Large intestine (tissue), 3 donors: ENCODE measurements at regions not wholly inside any gene's neighbourhood (a gene's known extent, or its start where the extent isn't known, plus 50 kb on each side); places are given as distances from the start of the nearest gene placed in this dataset.

ENCODE experiments used
- DNase-seq, 2 donors: peaks; one replicate each; pipeline versions ENCODE4 v3.0.0 to v3.0.0-alpha.2; 2013
- H3K27ac ChIP-seq: one replicate; pipeline ENCODE4 v1.5.1; 2013; ENCODE audit warnings: low read length
- H3K27me3 ChIP-seq: 2 replicates; pipeline ENCODE4 v1.6.1; 2013; ENCODE audit warnings: low read length; ENCODE audit not compliant: control insufficient read depth, insufficient read depth
- H3K36me3 ChIP-seq: 2 replicates; pipeline ENCODE4 v1.6.1; 2013; ENCODE audit warnings: low read length; ENCODE audit not compliant: control insufficient read depth, insufficient read depth
- H3K4me1 ChIP-seq: one replicate; pipeline ENCODE4 v1.6.1; 2013; ENCODE audit warnings: low read length; ENCODE audit not compliant: control insufficient read depth, insufficient read depth
- H3K4me3 ChIP-seq: one replicate; pipeline ENCODE4 v1.5.1; 2013; ENCODE audit warnings: low read length
- H3K9me3 ChIP-seq: one replicate; pipeline ENCODE4 v1.6.1; 2013; ENCODE audit warnings: mild to moderate bottlenecking, low read depth, low read length, moderate library complexity; ENCODE audit not compliant: control insufficient read depth
- WGBS: methylation state at CpG from one replicate; pipeline ENCODE4 v1.1.5; 2013; ENCODE audit warnings: low lambda C conversion rate; ENCODE audit not compliant: insufficient coverage; 5-methylcytosine and 5-hydroxymethylcytosine counted together

DNA sequence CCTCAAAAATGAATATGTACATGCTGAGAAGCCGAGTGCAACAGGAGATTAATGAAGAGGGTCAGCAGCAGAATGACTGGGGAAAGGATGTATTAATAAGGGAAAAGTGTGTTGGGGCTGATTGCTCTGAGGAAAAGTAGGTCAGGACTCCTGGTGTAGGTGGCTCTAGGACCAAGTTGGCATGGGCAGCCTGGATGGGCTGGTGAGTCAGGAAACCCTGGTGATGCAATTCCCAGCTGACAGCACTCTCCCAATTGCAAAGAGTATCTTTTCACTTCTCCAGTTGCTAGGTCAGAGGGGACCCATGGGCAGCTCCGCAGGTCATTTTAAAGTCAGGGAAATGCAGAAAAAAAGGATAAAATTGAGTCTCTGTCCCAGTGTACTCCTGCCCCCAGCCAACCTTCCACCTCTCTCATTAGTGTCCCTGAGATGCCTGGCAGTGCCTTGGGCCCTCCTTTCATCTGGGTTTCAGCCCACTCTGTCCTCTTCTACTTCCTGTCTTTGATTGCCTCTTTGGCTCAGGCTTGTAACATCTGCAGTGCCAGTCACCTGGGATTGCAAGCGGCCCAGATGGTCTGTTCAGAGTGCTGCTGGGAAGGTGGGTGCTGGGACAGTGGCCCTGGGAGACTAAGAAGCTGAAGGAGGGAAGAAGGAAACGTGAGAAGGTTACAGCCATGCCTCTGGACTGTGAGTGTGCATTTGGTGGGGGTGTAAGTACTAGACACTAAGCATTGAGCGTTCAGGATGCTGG is 2177.2 kb downstream of the TP53TG3F start:
- WGBS: 60% methylated on average over 1 of the region's 5 CpGs

DNA sequence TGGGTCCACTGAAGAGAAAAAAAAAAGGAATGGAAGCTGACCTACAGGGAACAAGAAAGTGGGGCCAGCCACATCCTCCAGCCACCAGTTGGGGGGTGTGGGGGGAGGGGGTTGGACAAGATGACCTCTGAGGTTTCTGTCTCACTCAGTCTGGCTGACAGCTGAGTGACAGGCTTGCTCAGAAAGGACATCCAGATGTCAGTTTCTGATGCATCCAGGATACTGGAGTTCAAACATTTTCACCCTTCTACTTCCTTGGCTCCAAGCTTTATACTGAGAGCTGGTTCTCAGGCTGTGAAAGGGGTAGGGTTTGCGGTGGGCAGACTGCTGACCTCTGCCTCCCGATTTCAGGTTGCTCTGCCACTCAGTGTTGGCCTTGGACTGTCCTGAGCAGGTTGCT is 2178.3 kb downstream of the TP53TG3F start:
- DNase-seq: no peak
- Histone ChIP-seq H3K4me1 (no peaks in the 10 kb centered on the region), H3K27ac (no peak overlapping the region), H3K4me3 (no peak overlapping the region), H3K27me3 (no peaks in the 10 kb centered on the region), H3K9me3 (no peaks in the 10 kb centered on the region), H3K36me3 (no peaks in the 10 kb centered on the region)
- WGBS: no CpG with 5 or more reads among the region's 2 CpGs

More for the DNA sequence above, 2177.2 kb downstream of the TP53TG3F start:
- no peaks in the 10 kb centered on the region for H3K27me3 ChIP-seq
- DNase-seq: no peak
- no peaks in the 10 kb centered on the region for H3K9me3 ChIP-seq
- H3K27ac ChIP-seq: no peak overlapping the region
- no peaks in the 10 kb centered on the region for H3K4me1 ChIP-seq
- H3K4me3 ChIP-seq: no peak overlapping the region
- no peaks in the 10 kb centered on the region for H3K36me3 ChIP-seq

DNA sequence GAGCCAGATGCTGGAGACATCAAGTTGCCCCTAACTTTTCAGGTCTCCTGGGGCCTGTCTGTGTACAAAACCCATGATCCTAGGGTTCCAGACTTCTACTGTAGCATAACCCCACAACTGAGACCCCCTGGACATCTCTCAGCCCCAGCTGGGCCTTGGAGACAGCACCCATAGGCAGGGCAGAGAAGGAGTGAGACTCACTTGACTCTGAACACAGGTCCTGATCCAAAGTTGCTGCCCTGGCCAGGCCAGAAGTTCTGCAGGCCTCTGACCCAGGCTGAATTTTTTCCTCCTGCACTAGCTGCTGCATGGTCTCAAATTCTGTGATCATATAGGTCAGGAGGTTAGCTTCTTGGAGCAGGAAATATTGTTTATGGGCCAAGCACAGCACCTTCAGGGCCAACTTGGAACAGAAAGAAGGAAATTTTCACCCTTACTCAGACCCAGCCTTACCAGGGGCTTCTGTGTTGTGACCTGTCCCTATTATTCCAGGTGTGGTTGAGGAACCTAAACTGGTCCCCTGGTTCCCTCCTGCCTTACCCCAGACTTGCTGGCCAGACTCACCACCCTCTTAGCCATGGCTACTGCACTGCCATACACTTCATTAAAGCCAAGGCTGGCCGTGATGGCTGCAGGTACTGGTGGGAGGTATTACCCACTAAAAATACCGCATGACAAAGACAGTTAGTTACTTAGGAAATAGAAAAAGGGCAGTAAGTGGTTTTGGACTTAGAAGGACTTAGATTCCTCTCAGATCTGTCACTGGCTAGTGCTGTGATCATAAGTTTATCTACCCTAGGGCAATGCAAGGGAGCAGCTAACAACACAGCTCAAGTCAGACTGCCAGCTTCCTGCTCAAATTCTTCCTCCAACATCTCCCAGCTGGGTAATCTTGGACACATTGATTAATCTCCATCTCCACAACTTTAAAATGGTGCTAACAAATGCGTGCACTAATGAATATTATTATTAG is 2180.1 kb downstream of the TP53TG3F start:
- H3K36me3 ChIP-seq: no peaks in the 10 kb centered on the region
- WGBS: 71% methylated on average over 1 of the region's 3 CpGs
- DNase-seq: no peak
- no peaks in the 10 kb centered on the region for H3K9me3 ChIP-seq
- H3K27ac ChIP-seq: no peak overlapping the region
- no peaks in the 10 kb centered on the region for H3K27me3 ChIP-seq
- no peaks in the 10 kb centered on the region for H3K4me1 ChIP-seq
- no peak overlapping the region for H3K4me3 ChIP-seq

DNA sequence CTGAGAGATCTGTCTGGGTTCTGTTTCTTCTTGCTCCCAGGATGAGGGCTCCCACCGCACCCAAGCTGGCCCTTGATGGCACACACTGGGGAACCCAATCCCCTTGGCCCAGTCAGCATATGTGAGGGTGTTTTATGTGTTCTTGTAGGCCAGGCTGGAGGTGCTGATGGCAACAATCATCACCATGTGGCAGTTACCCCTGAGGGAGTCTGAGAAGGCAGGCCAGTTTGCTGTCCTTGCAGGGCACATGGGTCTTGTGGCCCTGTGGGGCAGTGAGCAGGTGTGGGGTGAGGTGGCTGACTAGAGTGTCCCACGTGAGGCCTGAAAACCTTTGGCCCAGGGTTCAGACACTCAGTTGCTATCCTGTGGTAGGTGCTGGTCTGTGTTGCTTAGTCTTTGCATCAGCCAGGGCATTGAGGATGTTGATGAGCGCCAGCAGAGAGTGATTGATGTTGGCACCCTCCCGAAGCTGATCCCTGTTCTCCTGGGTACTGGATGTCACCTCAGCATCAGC is 2183.0 kb downstream of the TP53TG3F start:
- Histone ChIP-seq H3K9me3 (no peaks in the 10 kb centered on the region), H3K4me3 (no peak overlapping the region), H3K4me1 (no peaks in the 10 kb centered on the region), H3K27ac (no peak overlapping the region), H3K27me3 (no peaks in the 10 kb centered on the region), H3K36me3 (no peaks in the 10 kb centered on the region)
- WGBS: no CpG with 5 or more reads among the region's 4 CpGs
- no peak for DNase-seq

DNA sequence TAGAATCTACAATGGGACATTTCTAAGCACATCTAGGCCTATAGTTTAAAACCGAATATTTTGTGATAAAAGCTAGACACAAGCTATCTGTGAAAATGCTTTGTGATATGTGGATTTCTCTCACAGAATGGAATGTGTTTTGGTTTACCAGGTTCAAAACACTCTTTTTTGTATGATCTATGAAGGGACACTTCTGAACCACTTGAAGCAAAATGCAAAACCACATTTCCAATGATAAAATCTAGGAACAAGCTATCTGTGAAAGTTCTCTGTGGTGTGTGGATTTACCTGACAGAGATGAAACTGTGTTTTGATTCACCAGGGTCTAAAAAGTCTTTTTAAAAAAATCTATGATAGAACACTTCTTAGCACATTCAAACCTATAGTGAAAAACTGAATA is 2192.4 kb downstream of the TP53TG3F start:
- no peaks in the 10 kb centered on the region for H3K9me3 ChIP-seq
- H3K4me3 ChIP-seq: no peak overlapping the region
- H3K27ac ChIP-seq: no peak overlapping the region
- H3K27me3 ChIP-seq: no peaks in the 10 kb centered on the region
- WGBS: 83% methylated on average over 1 of the region's 1 CpG
- no peaks in the 10 kb centered on the region for H3K36me3 ChIP-seq
- no peaks in the 10 kb centered on the region for H3K4me1 ChIP-seq
- no peak for DNase-seq

DNA sequence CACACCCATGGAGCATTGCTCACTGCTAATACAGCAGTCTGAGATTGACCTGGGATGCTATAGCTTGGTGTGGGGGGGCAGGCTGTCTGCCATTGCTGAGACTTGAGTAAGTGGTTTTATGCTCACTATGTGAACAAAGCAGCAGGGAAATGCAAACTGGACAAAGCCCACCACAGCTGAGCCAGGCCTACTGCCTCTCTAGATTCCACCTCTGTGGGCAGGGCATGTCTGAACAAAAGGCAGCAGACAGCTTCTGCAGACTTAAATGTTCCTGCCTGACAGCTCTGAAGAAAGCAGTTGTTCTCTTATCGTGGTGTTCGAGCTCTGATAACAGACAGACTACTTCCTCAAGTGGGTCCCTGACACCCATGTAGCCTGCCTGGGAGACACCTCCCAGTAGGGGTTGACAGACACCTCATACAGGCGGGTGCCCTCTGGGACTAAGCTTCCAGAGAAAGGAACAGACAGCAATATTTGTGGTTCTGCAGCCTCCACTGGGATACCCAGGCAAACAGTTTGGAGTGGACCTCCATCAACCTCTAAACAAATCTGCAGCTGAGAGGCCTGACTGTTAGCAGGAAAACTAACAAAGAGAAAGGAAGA is 2204.8 kb downstream of the TP53TG3F start:
- no CpG with 5 or more reads among the region's 3 CpGs for whole genome bisulfite sequencing
- no peaks in the 10 kb centered on the region for H3K4me1 ChIP-seq
- no peak for DNase-seq
- no peaks in the 10 kb centered on the region for H3K27me3 ChIP-seq
- H3K36me3 ChIP-seq: no peaks in the 10 kb centered on the region
- H3K4me3 ChIP-seq: no peak overlapping the region
- no peaks in the 10 kb centered on the region for H3K9me3 ChIP-seq
- H3K27ac ChIP-seq: no peak overlapping the region

DNA sequence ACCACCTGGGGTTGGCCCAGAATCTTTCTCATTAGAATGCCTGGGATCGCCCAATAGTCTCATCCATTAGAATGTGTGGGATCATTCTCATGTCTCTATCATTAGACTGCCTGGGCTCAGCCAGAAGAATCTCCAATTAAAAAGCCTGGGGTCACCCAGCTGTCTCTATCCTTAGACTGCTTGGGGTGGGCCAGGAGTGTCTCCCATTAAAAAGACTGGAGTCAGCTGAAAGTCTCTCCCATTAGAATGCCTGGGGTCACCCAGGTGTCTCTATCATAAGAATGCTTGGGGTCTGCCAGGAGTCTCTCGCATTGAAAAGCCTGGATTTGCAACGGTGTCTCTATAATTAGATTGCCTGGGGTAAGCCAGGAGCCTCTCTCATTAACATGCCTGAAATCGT is 2225.7 kb downstream of the TP53TG3F start:
- Histone ChIP-seq H3K4me3 (no peak overlapping the region), H3K36me3 (no peaks in the 10 kb centered on the region), H3K4me1 (no peaks in the 10 kb centered on the region), H3K27me3 (no peaks in the 10 kb centered on the region), H3K27ac (no peak overlapping the region), H3K9me3 (peaks cover 3% of the 10 kb centered on the region)
- no peak for DNase-seq
- WGBS: no CpG with 5 or more reads among the region's 4 CpGs

DNA sequence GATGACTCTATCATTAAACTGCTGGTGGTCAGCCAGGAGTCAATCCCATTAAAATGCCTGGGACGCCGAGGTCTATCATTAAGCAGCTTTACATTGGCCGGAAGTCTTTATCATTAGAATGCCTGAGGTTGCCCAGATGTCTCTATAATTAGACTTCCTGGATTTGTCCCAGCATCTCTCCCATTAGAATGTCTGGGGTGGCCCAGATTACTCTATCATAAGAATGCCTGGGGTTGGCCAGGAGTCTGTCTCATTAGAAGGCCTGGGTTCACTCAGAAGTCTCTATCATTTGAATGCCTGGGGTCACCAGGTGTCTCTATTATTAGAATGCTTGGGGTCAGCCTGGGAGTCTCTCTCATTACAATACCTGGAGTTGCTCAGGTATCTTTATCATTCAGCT is 2227.2 kb downstream of the TP53TG3F start:
- peaks cover 3% of the 10 kb centered on the region for H3K9me3 ChIP-seq
- H3K27ac ChIP-seq: no peak overlapping the region
- no CpG with 5 or more reads among the region's 3 CpGs for WGBS
- H3K27me3 ChIP-seq: no peaks in the 10 kb centered on the region
- H3K4me1 ChIP-seq: no peaks in the 10 kb centered on the region
- no peak overlapping the region for H3K4me3 ChIP-seq
- DNase-seq: no peak
- H3K36me3 ChIP-seq: no peaks in the 10 kb centered on the region

DNA sequence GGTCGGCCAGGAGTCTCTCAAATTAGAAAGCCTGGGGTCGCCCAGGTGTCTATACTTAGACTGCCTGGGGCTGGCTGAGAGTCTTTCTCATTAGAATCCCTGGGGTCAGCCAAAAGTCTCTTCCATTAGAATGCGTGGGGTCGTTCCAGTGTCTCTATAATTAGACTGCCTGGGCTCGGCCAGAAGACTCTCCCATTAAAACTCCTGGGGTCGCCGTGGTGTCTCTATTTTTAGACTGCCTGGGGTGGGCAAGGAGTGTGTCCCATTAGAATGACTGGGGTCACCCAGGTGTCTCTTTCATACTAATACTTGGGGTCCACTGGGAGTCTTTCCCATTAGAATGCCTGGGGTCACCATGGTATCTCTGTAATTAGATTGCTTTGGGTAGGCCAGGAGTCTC is 2227.7 kb downstream of the TP53TG3F start:
- H3K27ac ChIP-seq: no peak overlapping the region
- no peaks in the 10 kb centered on the region for H3K4me1 ChIP-seq
- no CpG with 5 or more reads among the region's 7 CpGs for WGBS
- DNase-seq: no peak
- peaks cover 3% of the 10 kb centered on the region for H3K9me3 ChIP-seq
- no peaks in the 10 kb centered on the region for H3K27me3 ChIP-seq
- H3K36me3 ChIP-seq: no peaks in the 10 kb centered on the region
- no peak overlapping the region for H3K4me3 ChIP-seq

DNA sequence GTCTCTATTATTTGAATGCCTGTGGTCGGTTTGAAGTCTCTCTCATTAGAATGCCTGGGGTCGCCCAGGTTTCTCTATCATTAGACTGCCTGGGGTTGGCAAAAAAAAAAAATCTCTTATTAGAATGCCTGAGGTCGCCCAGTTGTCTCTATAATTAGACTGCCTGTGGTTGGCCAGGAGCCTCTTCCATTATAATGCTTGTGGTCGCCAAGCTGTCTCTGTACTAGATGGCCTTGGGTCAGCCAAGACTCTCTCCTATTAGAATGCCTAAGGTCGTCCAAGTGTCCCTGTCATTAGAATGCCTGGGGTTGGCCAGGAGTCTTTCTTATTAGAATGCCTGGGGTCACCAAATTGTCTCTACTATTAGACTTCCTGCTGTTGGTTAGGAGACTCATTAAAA is 2228.4 kb downstream of the TP53TG3F start:
- no peak overlapping the region for H3K27ac ChIP-seq
- no peaks in the 10 kb centered on the region for H3K27me3 ChIP-seq
- no peaks in the 10 kb centered on the region for H3K4me1 ChIP-seq
- no peak for DNase-seq
- no CpG with 5 or more reads among the region's 5 CpGs for WGBS
- no peak overlapping the region for H3K4me3 ChIP-seq
- H3K36me3 ChIP-seq: no peaks in the 10 kb centered on the region
- H3K9me3 ChIP-seq: peaks cover 3% of the 10 kb centered on the region
